Colonic mucosa (tissue), 4 donors: ENCODE measurements at regions not wholly inside any gene's neighbourhood (a gene's known extent, or its start where the extent isn't known, plus 50 kb on each side); places are given as distances from the start of the nearest gene placed in this dataset.

Experiments used
- DNase-seq: peaks from one replicate; pipeline ENCODE4 v3.0.0-alpha.2; 2020
- H3K27ac ChIP-seq: fragments of 200-600 bp; one replicate; pipeline ENCODE4 v1.8.0; 2021
- H3K27me3 ChIP-seq: fragments of 200-600 bp; one replicate; pipeline ENCODE4 v1.8.0; 2021
- H3K36me3 ChIP-seq: fragments of 200-600 bp; one replicate; pipeline ENCODE4 v1.8.0; 2021
- H3K4me1 ChIP-seq: fragments of 200-600 bp; one replicate; pipeline ENCODE4 v1.8.0; 2021; ENCODE audit warnings: mild to moderate bottlenecking
- H3K4me3 ChIP-seq: fragments of 200-600 bp; one replicate; pipeline ENCODE4 v1.8.0; 2021
- H3K9ac ChIP-seq, 2 donors: one replicate each; pipeline ENCODE4 v1.7.0; 2013; ENCODE audit warnings: control low read depth in 2 of 2, low read depth in 2 of 2, low read length in 2 of 2
- H3K9me3 ChIP-seq: fragments of 200-600 bp; one replicate; pipeline ENCODE4 v1.8.0; 2021
- intact Hi-C: fragments of 100-400 bp; cut with DNase I; formaldehyde crosslinking; loops from one replicate; pipeline ENCODE4 v1.14.1; 2022
- TF ChIP-seq, protein P1 (sequence below): fragments of 200-600 bp; IDR thresholded peaks from one replicate; pipeline ENCODE4 v1.8.0; 2022; ENCODE audit warnings: antibody characterized with exemption, mild to moderate bottlenecking
- donor health status: healthy.
- donor health status: DM: no; HTN: no; CAD: no.
- donor health status: DM: no; HTN: no; CAD: no.

DNA sequence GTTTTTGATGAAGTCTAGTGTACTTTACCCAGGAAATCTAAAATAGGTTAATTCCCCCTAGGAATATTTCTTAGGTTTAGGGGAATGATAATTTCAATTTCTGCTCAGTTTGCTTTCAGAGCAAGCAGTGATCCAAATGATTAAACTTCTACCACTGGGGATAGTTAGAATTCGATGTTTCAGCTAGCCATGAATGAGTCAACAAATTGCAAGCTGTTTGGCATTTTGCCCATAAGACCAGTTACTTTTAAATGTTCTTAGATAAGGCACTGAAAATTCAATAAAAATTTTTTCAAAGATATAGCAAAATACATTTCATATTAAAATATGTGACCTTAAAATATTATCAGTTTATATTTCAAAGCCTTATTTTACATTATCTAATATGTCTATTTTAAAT, 993.6 kb downstream of the ARAP2 start:
- TF ChIP-seq, protein P1, sequence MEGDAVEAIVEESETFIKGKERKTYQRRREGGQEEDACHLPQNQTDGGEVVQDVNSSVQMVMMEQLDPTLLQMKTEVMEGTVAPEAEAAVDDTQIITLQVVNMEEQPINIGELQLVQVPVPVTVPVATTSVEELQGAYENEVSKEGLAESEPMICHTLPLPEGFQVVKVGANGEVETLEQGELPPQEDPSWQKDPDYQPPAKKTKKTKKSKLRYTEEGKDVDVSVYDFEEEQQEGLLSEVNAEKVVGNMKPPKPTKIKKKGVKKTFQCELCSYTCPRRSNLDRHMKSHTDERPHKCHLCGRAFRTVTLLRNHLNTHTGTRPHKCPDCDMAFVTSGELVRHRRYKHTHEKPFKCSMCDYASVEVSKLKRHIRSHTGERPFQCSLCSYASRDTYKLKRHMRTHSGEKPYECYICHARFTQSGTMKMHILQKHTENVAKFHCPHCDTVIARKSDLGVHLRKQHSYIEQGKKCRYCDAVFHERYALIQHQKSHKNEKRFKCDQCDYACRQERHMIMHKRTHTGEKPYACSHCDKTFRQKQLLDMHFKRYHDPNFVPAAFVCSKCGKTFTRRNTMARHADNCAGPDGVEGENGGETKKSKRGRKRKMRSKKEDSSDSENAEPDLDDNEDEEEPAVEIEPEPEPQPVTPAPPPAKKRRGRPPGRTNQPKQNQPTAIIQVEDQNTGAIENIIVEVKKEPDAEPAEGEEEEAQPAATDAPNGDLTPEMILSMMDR, result no peak
- intact Hi-C loops, result no loop called here
- Histone ChIP-seq H3K9ac (no peak overlapping the region), H3K4me1 (no peaks in the 10 kb centered on the region), H3K27me3 (no peaks in the 10 kb centered on the region), H3K36me3 (no peaks in the 10 kb centered on the region), H3K9me3 (no peaks in the 10 kb centered on the region), H3K27ac (no peak overlapping the region), H3K4me3 (no peak overlapping the region)
- DNase-seq, result no peak

DNA sequence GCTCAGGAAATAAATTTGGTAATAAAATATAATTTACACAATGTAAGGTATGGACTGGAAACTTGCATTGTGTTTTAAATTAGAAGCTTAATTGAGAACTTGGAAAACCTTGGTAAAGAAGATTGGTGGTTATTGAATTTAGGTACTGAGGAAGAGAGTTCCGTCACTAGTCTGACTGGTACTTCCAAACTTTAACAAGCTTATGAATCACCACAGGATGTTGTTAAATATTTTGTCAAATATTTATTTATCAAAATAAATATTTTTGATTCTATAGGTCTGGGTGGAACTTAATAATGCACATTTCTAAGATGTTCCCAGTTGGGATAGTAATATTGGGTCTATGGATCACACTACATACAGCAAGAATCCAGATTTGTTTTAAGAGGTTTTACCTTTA, 992.2 kb downstream of the ARAP2 start:
- TF ChIP-seq, protein P1, result no peak
- no peak overlapping the region for H3K9ac ChIP-seq
- intact Hi-C loops, result no loop called here

DNA sequence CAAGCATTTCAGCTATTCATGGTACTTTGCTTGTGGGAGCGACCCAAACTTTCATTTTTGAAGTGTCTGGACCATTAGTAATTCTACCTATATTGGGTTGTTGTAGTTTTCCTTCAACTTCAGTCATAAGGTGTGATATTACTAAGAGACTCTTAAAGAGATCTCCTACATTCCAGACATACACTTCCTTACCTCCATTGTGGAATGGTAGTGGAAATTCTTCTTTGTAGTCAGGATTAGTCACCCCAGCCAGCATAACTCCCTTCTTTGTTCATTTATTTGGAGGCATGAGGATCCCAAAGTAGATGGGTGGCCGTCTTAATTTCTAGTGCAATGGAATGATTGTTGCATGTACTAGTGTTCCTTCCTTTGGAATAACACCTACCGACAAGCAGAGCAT, 991.4 kb downstream of the ARAP2 start:
- intact Hi-C loops, result no loop called here
- TF ChIP-seq, protein P1, result no peak
- H3K4me3 ChIP-seq, result no peak overlapping the region
- no peaks in the 10 kb centered on the region for H3K9me3 ChIP-seq
- no peaks in the 10 kb centered on the region for H3K36me3 ChIP-seq
- no peaks in the 10 kb centered on the region for H3K4me1 ChIP-seq
- H3K9ac ChIP-seq, result no peak overlapping the region
- H3K27ac ChIP-seq, result no peak overlapping the region
- no peaks in the 10 kb centered on the region for H3K27me3 ChIP-seq
- DNase-seq, result no peak

More for the DNA sequence above, 992.2 kb downstream of the ARAP2 start:
- Histone ChIP-seq H3K27ac (no peak overlapping the region), H3K9me3 (no peaks in the 10 kb centered on the region), H3K36me3 (no peaks in the 10 kb centered on the region), H3K27me3 (no peaks in the 10 kb centered on the region), H3K4me3 (no peak overlapping the region), H3K4me1 (no peaks in the 10 kb centered on the region)
- no peak for DNase-seq

DNA sequence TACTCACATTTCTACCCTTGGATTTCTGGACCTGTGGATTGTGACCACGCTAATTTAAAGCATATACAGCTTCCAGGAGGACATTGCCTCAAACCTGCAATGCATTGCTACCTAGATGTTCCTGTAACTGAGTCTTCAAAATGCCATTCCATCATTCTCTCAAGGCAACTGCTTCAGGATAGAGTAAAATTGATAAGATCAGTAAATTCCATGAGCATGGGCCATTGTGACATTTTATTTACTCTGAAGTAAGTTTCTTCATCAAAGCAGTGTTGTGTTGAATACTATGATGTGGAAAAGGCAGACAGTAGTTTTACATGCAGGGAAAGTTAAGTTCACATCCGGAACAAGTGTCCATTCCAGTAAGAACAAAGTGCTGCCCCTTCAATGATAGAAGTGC, 991.0 kb downstream of the ARAP2 start:
- intact Hi-C loops, result no loop called here
- H3K27ac ChIP-seq, result no peak overlapping the region
- no peaks in the 10 kb centered on the region for H3K27me3 ChIP-seq
- H3K36me3 ChIP-seq, result no peaks in the 10 kb centered on the region
- no peak for DNase-seq
- H3K4me1 ChIP-seq, result no peaks in the 10 kb centered on the region
- no peak overlapping the region for H3K9ac ChIP-seq
- H3K9me3 ChIP-seq, result no peaks in the 10 kb centered on the region
- H3K4me3 ChIP-seq, result no peak overlapping the region
- TF ChIP-seq, protein P1, result no peak

DNA sequence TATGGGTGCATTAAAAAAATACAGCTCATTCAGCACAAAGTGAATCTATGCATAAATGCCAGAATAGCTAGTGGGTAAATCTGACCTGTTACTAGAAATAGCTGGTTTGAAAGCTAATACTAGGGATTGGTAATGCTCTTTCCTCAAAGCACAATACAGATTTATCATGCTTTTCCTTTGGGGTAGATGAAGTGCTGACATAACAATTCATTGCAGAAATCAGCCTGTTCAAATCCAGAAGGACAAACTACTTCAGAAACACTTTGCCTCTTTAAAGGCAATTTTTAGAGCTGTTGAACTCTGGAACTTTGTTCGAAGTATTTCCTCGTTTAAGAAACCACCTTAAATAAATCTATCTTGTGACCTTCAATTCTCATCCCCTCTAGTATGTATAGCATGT, 957.9 kb downstream of the ARAP2 start:
- TF ChIP-seq, protein P1, result no peak
- no peak for DNase-seq
- H3K4me3 ChIP-seq, result no peak overlapping the region
- no peaks in the 10 kb centered on the region for H3K27me3 ChIP-seq
- no peaks in the 10 kb centered on the region for H3K4me1 ChIP-seq
- intact Hi-C loops, result no loop called here
- no peaks in the 10 kb centered on the region for H3K9me3 ChIP-seq
- no peaks in the 10 kb centered on the region for H3K36me3 ChIP-seq
- H3K9ac ChIP-seq, result no peak overlapping the region
- H3K27ac ChIP-seq, result no peak overlapping the region
